Activated B cell treated with CpG ODN at 0.5 μM for 24 hours (primary cell): ENCODE measurements at regions not wholly inside any gene's neighbourhood (a gene's known extent, or its start where the extent isn't known, plus 50 kb on each side); places are given as distances from the start of the nearest gene placed in this dataset.
"Not testable (repeated sequence)": the region's sequence is repeated elsewhere in the genome, so short reads cannot be mapped to it uniquely, and the experiment has no call there.

ENCODE experiments used
- ATAC-seq: fragments of 200-7000 bp; cut with Tn5 transposase; one replicate; pipeline ENCODE4 v1.10.0; 2021; ENCODE audit warnings: low read depth, mild to moderate bottlenecking, moderate library complexity
- CTCF ChIA-PET: fragments of 350-600 bp; sonication (Branson Sonifier 250); formaldehyde crosslinking; loops from one replicate; lab custom pipeline; 2021; ENCODE audit warnings: antibody characterized with exemption; lab: Charles Lee
- POLR2A ChIA-PET: fragments of 350-600 bp; sonication (Branson Sonifier 250); formaldehyde crosslinking; loops from one replicate; lab custom pipeline; 2021; ENCODE audit warnings: antibody characterized with exemption; lab: Charles Lee
- DNase-seq: peaks from one replicate; pipeline ENCODE4 v3.0.0; 2022
- H3K27ac Mint-ChIP-seq: one replicate; pipeline ENCODE4 v1.8.0; 2020; ENCODE audit warnings: mixed read lengths
- H3K27me3 Mint-ChIP-seq: one replicate; pipeline ENCODE4 v1.8.0; 2021; ENCODE audit warnings: mixed read lengths
- H3K36me3 Mint-ChIP-seq: one replicate; pipeline ENCODE4 v1.8.0; 2021; ENCODE audit warnings: low read depth, mixed read lengths
- H3K4me1 Mint-ChIP-seq: one replicate; pipeline ENCODE4 v1.8.0; 2021; ENCODE audit warnings: mixed read lengths
- H3K4me3 Mint-ChIP-seq: one replicate; pipeline ENCODE4 v1.8.0; 2020; ENCODE audit warnings: mild to moderate bottlenecking, mixed read lengths
- H3K9me3 Mint-ChIP-seq: one replicate; pipeline ENCODE4 v1.8.0; 2020; ENCODE audit warnings: mixed read lengths
- CTCF ChIP-seq: fragments of 200-600 bp; IDR thresholded peaks from one replicate; pipeline ENCODE4 v1.8.0; 2022; ENCODE audit warnings: antibody characterized with exemption, mild to moderate bottlenecking
- intact Hi-C: fragments of 100-400 bp; cut with micrococcal nuclease; formaldehyde crosslinking; loops from one replicate; pipeline ENCODE4 v1.15.1; 2024

GRCh38 chr15:44861917-44862316, 94.6 kb upstream of the TERB2 start:
- Mint-ChIP-seq H3K36me3 (no peaks in the 10 kb centered on the region), H3K4me3 (no peak overlapping the region), H3K9me3 (peaks cover 6% of the 10 kb centered on the region), H3K4me1 (peaks cover 2% of the 10 kb centered on the region), H3K27me3 (no peaks in the 10 kb centered on the region), H3K27ac (no peak overlapping the region)
- DNase-seq (no peak), ATAC-seq (no peak)
- no peak for TF ChIP-seq CTCF
- ChIA-PET CTCF (no interaction called here), POLR2A (no interaction called here)
- intact Hi-C loops, result no loop called here

- ATAC-seq, H3K36me3 Mint-ChIP-seq, CTCF ChIA-PET, H3K27me3 Mint-ChIP-seq, POLR2A ChIA-PET, intact Hi-C loops, H3K27ac Mint-ChIP-seq, H3K9me3 Mint-ChIP-seq, H3K4me1 Mint-ChIP-seq, DNase-seq, H3K4me3 Mint-ChIP-seq: not testable (repeated sequence)
These were observed 93.6 kb upstream of the TERB2 start for GRCh38 chr15:44862866-44863265.

DNA sequence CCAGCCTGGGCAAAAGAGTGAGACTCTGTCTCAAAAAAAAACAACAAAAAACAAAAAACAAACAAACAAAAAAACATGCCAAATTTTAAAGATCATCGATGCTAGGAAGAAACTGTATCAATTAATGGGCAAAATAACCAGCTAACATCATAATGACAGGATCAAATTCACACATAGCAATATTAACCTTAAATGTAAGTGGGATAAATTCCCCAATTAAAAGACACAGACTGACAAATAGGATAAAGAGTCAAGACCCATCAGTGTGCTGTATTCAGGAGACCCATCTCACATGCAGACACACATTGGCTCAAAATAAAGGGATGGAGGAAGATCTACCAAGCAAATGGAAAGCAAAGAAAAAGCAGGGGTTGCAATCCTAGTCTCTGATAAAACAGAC, 88.4 kb upstream of the TERB2 start:
- DNase-seq, H3K4me3 Mint-ChIP-seq, intact Hi-C loops, ATAC-seq, H3K27me3 Mint-ChIP-seq, H3K27ac Mint-ChIP-seq, POLR2A ChIA-PET, CTCF ChIA-PET, H3K4me1 Mint-ChIP-seq, H3K9me3 Mint-ChIP-seq, H3K36me3 Mint-ChIP-seq: not testable (repeated sequence)

DNA sequence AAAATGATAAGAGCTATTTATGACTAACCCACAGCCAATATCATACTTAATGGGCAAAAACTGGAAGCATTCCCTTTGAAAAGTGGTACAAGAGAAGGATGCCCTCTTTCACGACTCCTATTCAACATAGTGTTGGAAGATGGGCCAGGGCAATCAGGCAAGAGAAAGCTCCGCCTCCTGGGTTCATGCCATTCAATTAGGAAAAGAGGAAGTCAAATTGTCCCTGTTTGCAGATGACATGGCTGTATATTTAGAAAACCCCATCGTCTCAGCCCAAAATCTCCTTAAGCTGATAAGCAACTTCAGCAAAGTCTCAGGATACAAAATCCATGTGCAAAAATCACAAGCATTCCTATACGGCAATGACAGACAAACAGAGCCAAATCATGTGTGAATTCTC, 86.4 kb upstream of the TERB2 start:
- intact Hi-C loops, H3K9me3 Mint-ChIP-seq, CTCF ChIA-PET, H3K36me3 Mint-ChIP-seq, H3K27me3 Mint-ChIP-seq, DNase-seq, H3K27ac Mint-ChIP-seq, POLR2A ChIA-PET, H3K4me3 Mint-ChIP-seq, H3K4me1 Mint-ChIP-seq, ATAC-seq: not testable (repeated sequence)

- intact Hi-C loops, result no loop called here
- CTCF ChIA-PET, result no interaction called here
- no peak overlapping the region for H3K27ac Mint-ChIP-seq
These were observed 83.4 kb upstream of the TERB2 start for GRCh38 chr15:44873103-44873502.

GRCh38 chr15:44879066-44879465, 77.4 kb upstream of the TERB2 start:
- peaks cover 19% of the 10 kb centered on the region for H3K9me3 Mint-ChIP-seq
- intact Hi-C loops, result no loop called here
- CTCF ChIA-PET, result no interaction called here
- H3K4me1 Mint-ChIP-seq, result peaks cover 25% of the 10 kb centered on the region
- ATAC-seq (no peak), DNase-seq (no peak)
- no peak overlapping the region for H3K27ac Mint-ChIP-seq
- POLR2A ChIA-PET, result no interaction called here
- peaks cover 2% of the 10 kb centered on the region for H3K36me3 Mint-ChIP-seq
- TF ChIP-seq CTCF, result no peak
- no peak overlapping the region for H3K4me3 Mint-ChIP-seq
- no peaks in the 10 kb centered on the region for H3K27me3 Mint-ChIP-seq

More at GRCh38 chr15:44873103-44873502, 83.4 kb upstream of the TERB2 start:
- DNase-seq (no peak), ATAC-seq (no peak)
- Mint-ChIP-seq H3K36me3 (peaks cover 1% of the 10 kb centered on the region), H3K4me3 (no peak overlapping the region), H3K27me3 (peaks cover 2% of the 10 kb centered on the region), H3K9me3 (peaks cover 21% of the 10 kb centered on the region), H3K4me1 (no peaks in the 10 kb centered on the region)
- POLR2A ChIA-PET, result no interaction called here
- no peak for TF ChIP-seq CTCF

DNA sequence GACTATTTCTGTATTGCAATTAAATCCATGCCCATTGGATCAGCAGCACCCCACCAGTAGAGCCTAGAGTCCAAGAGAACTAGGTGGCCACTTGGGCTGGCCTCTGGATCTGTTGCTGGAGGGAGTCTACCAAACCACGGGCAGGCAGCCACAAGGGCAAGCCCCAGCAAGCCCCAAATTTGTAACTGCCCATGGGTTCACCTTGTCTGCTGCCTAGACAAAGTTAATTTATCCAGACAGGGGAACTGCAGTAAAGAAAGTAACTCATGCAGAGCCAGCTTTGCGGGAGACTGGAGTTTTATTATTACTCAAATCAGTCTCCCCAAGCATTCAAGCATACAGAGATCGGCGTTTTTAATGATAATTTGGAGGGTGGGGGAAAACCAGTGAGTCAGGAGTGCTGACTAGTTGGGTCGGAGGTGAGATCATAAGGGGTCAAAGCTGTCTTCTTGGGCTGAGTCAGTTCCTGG, 74.0 kb upstream of the TERB2 start:
- H3K9me3 Mint-ChIP-seq, result peaks cover 11% of the 10 kb centered on the region
- no peaks in the 10 kb centered on the region for H3K27me3 Mint-ChIP-seq
- peaks cover 25% of the 10 kb centered on the region for H3K4me1 Mint-ChIP-seq
- ATAC-seq (peak; percentile 85), DNase-seq (no peak)
- H3K4me3 Mint-ChIP-seq, result no peak overlapping the region
- ChIA-PET CTCF (no interaction called here), POLR2A (no interaction called here)
- peaks cover 2% of the 10 kb centered on the region for H3K36me3 Mint-ChIP-seq
- intact Hi-C loops, result no loop called here
- peak overlapping the region; percentile 55 for H3K27ac Mint-ChIP-seq
- no peak for TF ChIP-seq CTCF
